ENCODE measurements at regions not wholly inside any gene's neighbourhood (a gene's known extent, or its start where the extent isn't known, plus 50 kb on each side); places are given as distances from the start of the nearest gene placed in this dataset.

DNA sequence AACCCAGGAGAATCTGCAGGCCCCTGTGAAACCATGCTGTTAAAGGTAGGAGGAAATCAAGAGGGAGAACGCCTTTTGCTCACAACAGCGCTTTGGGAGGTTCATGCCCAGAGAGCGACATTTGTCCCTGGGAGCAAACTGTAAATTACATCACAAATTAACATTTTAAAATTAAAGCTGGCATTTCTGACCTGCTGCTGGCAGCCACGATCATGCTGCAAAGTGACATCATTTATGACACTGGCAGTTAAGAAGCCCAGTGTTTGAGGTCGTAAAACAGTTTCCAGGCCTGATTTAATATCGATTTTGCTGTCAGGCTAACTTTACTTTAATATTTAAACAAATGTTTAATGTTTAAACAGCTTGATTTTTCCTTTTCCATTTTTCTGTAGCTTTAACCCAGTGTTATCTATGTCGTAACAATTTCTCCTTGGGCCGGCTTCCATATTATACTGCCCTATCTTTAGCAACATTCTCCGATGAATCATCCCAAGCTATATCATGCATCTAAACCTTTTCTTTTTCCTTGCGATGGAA lies 86.5 kb upstream of the NPVF start:
- no peak for TF ChIP-seq SPI1 (IDR thresholded peaks at IDR 0.05; ENCODE audit: borderline replicate concordance, low read depth)
- TF ChIP-seq REST (IDR thresholded peaks at IDR 0.05; ENCODE audit: insufficient replicate concordance, low read depth) = no peak
- TF ChIP-seq GABPA (IDR thresholded peaks at IDR 0.05; ENCODE audit: low read depth) = no peak
- TF ChIP-seq, protein P1, sequence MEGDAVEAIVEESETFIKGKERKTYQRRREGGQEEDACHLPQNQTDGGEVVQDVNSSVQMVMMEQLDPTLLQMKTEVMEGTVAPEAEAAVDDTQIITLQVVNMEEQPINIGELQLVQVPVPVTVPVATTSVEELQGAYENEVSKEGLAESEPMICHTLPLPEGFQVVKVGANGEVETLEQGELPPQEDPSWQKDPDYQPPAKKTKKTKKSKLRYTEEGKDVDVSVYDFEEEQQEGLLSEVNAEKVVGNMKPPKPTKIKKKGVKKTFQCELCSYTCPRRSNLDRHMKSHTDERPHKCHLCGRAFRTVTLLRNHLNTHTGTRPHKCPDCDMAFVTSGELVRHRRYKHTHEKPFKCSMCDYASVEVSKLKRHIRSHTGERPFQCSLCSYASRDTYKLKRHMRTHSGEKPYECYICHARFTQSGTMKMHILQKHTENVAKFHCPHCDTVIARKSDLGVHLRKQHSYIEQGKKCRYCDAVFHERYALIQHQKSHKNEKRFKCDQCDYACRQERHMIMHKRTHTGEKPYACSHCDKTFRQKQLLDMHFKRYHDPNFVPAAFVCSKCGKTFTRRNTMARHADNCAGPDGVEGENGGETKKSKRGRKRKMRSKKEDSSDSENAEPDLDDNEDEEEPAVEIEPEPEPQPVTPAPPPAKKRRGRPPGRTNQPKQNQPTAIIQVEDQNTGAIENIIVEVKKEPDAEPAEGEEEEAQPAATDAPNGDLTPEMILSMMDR (IDR thresholded peaks at IDR 0.05; ENCODE audit: insufficient read depth, low read length) = no peak
- H3K27ac ChIP-seq (replicated peaks) = peak overlapping the region; percentile 68
- H3K4me3 ChIP-seq (replicated peaks; ENCODE audit: insufficient read depth, low read length) = no peak overlapping the region
- H3K27me3 ChIP-seq (ENCODE audit: insufficient read depth, poor library complexity, severe bottlenecking) = peaks cover 3% of the 10 kb centered on the region
- no peak for DNase-seq (ENCODE audit: low read depth in 1 of 2, low spot score in 1 of 2)

DNA sequence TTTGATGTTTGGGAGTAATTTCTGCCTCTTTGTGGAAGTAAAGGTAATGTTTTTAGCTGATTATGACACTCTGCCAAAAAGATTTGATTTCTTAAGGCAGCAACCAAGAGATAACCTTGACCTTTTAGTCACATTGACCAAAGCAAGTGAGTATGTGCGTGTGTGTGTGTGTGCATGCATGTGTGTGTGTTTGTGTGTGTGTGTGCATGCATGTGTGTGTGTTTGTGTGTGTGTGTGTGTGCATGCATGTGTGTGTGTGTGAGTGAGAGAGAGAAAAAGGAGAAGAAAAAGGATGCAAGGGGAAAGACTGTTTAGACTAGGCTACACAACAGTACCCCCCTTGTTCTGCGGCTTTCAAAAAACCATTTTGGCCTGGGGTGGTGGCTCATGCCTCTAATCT lies 88.1 kb upstream of the NPVF start:
- H3K27ac ChIP-seq (replicated peaks) = no peak overlapping the region
- peaks cover 5% of the 10 kb centered on the region for H3K27me3 ChIP-seq (ENCODE audit: insufficient read depth, poor library complexity, severe bottlenecking)
- no peak for TF ChIP-seq GABPA (IDR thresholded peaks at IDR 0.05; ENCODE audit: low read depth)
- no peak for TF ChIP-seq POLR2AphosphoS5 (IDR thresholded peaks at IDR 0.05; ENCODE audit: low read depth)
- TF ChIP-seq, protein P1 (IDR thresholded peaks at IDR 0.05; ENCODE audit: insufficient read depth, low read length) = no peak
- TF ChIP-seq SPI1 (IDR thresholded peaks at IDR 0.05; ENCODE audit: borderline replicate concordance, low read depth) = no peak
- TF ChIP-seq REST (IDR thresholded peaks at IDR 0.05; ENCODE audit: insufficient replicate concordance, low read depth) = no peak
- H3K4me3 ChIP-seq (replicated peaks; ENCODE audit: insufficient read depth, low read length) = no peak overlapping the region
- no peak for DNase-seq (ENCODE audit: low read depth in 1 of 2, low spot score in 1 of 2)

- H3K27ac ChIP-seq (replicated peaks) = no peak overlapping the region
- TF ChIP-seq, protein P1 (IDR thresholded peaks at IDR 0.05; ENCODE audit: insufficient read depth, low read length) = no peak
- H3K4me3 ChIP-seq (replicated peaks; ENCODE audit: insufficient read depth, low read length) = no peak overlapping the region
- DNase-seq (ENCODE audit: low read depth in 1 of 2, low spot score in 1 of 2) = no peak
- H3K27me3 ChIP-seq (ENCODE audit: insufficient read depth, poor library complexity, severe bottlenecking) = peaks cover 5% of the 10 kb centered on the region
Observed at GRCh38 chr7:25318047-25318446, 89.8 kb upstream of the NPVF start.

DNA sequence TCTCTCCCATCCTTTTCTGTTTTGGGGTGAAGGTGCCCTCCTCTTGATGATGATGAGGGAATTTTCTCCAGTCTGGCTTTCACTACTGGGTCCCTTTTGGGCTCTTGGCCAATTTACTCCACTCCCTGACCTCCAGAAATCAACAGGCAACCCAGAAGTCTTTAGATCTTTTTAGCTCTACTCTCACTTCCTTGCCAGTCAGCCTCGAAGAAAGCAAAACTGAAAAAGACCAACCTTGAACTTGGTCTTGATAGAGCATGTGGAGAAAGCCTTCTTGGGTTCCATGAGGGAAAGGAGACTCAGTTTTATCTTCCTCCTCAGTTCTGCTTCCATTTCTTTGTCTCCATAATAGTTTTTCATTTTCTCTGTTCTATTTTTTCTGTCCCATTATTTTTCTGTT lies 91.4 kb upstream of the NPVF start:
- Histone ChIP-seq H3K4me3 (replicated peaks; ENCODE audit: insufficient read depth, low read length) (no peak overlapping the region), H3K27me3 (ENCODE audit: insufficient read depth, poor library complexity, severe bottlenecking) (peaks cover 5% of the 10 kb centered on the region), H3K27ac (replicated peaks) (no peak overlapping the region)
- DNase-seq (ENCODE audit: low read depth in 1 of 2, low spot score in 1 of 2) = no peak
- TF ChIP-seq SPI1 (IDR thresholded peaks at IDR 0.05; ENCODE audit: borderline replicate concordance, low read depth) (no peak), REST (IDR thresholded peaks at IDR 0.05; ENCODE audit: insufficient replicate concordance, low read depth) (no peak), GABPA (IDR thresholded peaks at IDR 0.05; ENCODE audit: low read depth) (no peak), POLR2AphosphoS5 (IDR thresholded peaks at IDR 0.05; ENCODE audit: low read depth) (no peak)
- TF ChIP-seq, protein P1 (IDR thresholded peaks at IDR 0.05; ENCODE audit: insufficient read depth, low read length) = no peak

Data from HL-60 (cell line).